ENCODE measurements at regions not wholly inside any gene's neighbourhood (a gene's known extent, or its start where the extent isn't known, plus 50 kb on each side); places are given as distances from the start of the nearest gene placed in this dataset.
"Not testable (repeated sequence)": the region's sequence is repeated elsewhere in the genome, so short reads cannot be mapped to it uniquely, and the experiment has no call there.

GRCh38 chr12:47478426-47478825 lies 227.4 kb downstream of the RPAP3 start:
- DNase-seq: no peak

- DNase-seq: no peak
These were observed 232.7 kb downstream of the RPAP3 start for GRCh38 chr12:47473091-47473490.

DNA sequence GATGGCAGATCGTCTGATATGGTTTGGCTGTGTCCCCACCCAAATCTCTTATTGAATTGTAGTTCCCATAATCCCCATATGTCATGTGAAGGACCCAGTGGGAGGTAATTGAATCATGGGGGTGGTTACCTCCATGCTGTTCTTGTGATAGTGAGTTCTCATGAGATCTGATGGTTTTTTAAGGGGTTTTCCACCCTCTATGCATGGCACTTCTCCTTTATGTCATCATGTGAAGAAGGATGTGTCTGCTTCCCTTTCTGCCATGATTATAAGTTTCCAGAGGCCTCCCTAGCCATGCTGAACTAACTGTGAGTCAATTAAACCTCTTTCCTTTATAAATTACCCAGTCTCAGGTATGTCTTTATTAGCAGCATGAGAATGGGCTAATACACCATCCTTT lies 235.5 kb downstream of the RPAP3 start:
- not testable (repeated sequence) for DNase-seq

- not testable (repeated sequence) for DNase-seq
These were observed 241.9 kb downstream of the RPAP3 start for GRCh38 chr12:47463918-47464317.

DNA sequence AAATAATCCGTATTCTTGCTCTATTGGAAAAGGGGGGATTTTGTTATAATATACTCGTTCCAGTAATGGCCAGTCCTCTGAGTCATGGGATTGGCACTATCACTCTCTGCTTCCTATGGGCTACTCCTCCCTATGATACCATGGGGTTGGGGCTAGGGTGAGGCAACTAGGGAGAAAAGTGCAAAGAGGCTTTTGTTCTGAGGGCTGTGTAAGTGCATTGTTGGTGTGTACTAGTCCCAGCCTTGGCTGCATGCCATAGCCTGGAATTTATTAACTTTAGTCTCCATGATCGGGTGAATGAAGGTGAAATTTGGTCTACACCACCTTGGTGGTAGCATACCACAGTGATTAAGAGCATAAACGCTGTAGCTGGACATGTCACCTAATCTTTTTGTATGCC lies 247.6 kb downstream of the RPAP3 start:
- no peak for DNase-seq

DNA sequence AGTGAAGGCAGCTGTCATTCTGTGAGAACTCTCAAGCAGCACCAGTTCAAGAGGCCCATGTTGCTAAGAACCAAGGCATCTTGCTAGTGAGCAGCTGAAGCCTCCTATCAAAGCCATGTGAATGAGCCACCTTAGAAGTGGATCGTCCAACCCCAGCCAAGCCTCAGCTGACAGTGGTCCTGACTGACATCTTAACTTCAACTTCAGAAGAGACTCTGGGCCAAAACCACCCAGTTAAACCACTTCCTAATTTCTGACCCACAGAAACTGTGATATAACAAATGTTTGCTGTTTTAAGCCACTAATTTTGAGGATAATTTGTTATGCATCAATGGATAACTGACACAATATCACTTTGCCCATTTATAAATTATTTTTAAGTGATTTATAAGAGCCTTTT lies 256.0 kb downstream of the RPAP3 start:
- DNase-seq: no peak

DNA sequence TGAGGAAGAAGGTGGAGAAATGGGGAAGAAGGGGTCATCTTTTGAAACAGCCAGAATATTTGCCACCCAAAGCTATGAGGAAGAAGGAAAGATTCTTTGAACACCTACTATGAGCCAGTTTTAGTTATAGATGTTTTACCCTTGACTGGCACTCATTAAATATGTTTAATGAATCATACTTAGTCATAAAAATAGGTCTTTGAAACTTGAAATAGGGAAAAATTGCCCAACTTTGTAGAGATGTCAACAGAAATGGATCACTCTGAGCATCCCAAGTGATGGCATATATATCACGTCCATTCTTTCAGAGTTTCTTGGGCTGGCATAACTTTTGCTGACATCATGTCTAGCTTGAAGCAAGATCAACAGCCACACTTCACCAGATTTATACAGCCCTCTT lies 263.5 kb downstream of the RPAP3 start:
- no peak for DNase-seq

- DNase-seq: no peak
These were observed 264.3 kb downstream of the RPAP3 start for GRCh38 chr12:47441490-47441889.

- DNase-seq: no peak
These were observed 267.7 kb downstream of the RPAP3 start for GRCh38 chr12:47438175-47438574.

- no peak for DNase-seq
These were observed 268.3 kb downstream of the RPAP3 start for GRCh38 chr12:47437570-47437969.

GRCh38 chr12:47433876-47434275 lies 272.0 kb downstream of the RPAP3 start:
- DNase-seq: no peak

DNA sequence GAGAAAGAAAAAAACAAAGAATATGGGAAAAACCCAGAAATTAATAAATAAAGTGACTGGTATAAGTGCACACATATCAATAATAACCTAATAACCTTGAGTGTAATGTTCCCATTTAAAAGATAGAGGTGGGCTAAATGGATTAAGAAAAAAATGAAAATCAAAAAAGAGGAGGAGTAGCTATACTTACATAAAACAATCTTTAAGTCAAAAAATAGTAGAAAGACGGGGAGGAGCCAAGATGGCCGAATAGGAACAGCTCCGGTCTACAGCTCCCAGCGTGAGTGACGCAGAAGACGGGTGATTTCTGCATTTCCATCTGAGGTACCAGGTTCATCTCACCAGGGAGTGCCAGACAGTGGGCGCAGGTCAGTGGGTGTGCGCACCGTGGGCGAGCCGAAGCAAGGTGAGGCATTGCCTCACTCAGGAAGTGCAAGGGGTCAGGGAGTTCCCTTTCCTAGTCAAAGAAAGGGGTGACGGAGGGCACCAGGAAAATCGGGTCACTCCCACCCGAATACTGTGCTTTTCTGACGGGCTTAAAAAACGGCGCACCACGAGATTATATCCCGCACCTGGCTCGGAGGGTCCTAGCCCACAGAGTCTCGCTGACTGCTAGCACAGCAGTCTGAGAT lies 279.0 kb downstream of the RPAP3 start:
- not testable (repeated sequence) for DNase-seq

DNA sequence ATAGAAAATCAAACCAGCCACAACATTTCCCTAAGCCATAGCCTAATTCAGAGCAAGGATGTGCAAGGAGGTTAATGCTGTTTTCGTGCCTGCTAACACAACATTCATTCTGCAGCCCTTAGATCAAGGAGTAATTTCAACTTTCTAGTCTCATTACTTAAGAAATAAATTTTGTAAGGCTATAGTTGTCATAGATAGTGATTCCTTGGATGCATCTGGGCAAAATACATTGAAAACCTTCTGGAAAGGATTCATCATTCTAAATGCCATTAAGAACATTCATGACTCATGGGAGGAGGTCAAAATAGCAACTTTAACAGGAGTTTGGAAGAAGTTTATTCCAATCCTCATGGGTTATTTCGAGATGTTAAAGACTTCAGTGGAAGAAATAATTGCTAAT lies 283.2 kb downstream of the RPAP3 start:
- no peak for DNase-seq

DNA sequence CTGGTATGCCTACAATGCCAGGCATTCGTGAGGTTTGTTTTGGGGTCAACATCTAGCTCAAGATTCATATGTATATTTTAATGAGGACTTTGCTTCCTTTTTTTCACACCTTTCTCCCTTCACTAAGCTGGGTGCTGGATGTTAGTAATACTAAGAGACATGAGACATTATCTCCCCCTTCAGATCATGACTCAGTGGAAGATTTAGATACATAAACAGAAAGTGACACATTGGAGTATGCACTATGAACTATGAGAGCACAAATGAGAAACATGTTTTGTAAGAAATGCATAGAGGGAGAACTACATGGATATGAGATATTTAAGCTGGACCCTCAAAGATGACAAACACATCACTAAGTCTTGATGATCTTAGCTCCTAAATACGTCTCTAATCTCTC lies 286.3 kb downstream of the RPAP3 start:
- no peak for DNase-seq

GRCh38 chr12:47417955-47418354 lies 287.9 kb downstream of the RPAP3 start:
- DNase-seq: no peak

GRCh38 chr12:47417121-47417520 lies 288.7 kb downstream of the RPAP3 start:
- DNase-seq: no peak

GRCh38 chr12:47415054-47415453 lies 290.8 kb downstream of the RPAP3 start:
- no peak for DNase-seq

- DNase-seq: no peak
These were observed 291.3 kb downstream of the RPAP3 start for GRCh38 chr12:47414511-47414910.

- DNase-seq: no peak
These were observed 292.0 kb downstream of the RPAP3 start for GRCh38 chr12:47413806-47414205.

- DNase-seq: no peak
These were observed 293.1 kb downstream of the RPAP3 start for GRCh38 chr12:47412601-47413236.

- DNase-seq: no peak
These were observed 293.9 kb downstream of the RPAP3 start for GRCh38 chr12:47411966-47412365.

DNA sequence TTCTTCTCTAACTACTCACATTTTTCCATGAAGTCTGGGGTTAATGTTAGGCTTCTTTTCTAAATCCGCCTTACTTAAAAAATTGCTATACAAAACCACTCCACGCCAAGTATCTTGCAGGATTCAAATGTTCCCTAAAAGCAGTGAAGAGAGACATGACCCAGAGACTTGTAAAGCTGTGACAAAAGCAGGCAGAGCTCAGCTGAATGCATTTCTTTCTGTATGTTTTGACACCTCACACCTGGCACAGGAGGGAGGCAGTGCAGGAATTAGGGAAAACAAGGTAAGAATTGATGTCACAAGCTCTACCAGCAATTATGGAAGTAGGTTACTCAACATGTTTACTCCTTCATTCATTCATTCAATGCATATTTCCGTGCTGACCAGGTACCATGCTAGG lies 295.0 kb downstream of the RPAP3 start:
- no peak for DNase-seq

DNA sequence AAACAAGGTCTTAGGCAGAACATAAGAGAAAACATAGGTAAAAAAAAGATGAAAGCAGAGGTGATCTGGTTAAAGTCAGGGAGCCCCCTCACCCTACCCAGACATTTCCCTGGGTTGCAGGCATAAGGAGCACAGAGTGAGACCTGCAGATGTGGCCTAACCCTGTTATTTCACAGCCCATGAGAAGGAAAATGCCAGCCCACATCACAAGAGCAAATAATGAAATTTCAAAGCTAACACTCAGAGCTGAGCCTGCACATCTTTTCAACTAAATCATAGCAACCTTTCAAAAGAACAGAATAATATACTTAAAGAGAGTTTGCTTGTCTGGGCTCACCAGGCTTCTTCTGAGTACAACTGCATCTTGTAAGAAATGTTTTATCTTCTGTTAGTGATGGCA lies 295.4 kb downstream of the RPAP3 start:
- DNase-seq: no peak

DNA sequence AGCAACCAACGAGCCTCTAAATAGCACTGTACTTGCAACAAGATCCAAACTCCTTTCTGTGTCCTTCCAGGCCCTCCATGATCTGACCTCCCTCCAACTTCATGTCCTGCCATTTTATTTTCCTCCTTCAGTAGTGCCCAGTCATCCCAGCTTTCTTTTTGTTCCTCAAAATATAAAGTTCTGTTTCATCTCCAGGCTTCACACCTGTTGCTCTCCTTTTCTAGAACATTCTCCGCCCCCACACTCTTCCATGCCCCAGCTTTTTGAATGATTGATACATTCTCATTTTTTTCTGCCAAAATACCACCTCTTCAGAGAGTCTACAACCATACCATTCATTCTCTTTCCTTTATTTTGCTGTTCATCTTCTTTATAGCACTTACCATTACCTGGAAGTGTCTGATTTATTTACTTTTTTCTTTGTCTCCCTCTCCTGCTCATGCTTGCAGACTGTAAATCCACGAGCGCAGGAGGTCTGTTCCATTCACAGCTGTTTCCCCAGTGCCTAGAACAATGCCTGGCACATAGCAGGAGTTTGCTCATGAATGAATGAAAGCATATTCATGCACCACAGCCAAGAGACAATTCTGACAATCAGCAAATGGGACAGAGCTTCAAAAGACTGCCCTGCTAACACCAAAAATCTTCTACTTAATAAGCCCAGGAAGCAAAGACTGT lies 296.4 kb downstream of the RPAP3 start:
- no peak for DNase-seq

Measured in stimulated activated CD8-positive, alpha-beta memory T cell treated with anti-CD3 and anti-CD28 coated beads, Interleukin-4, amount 100 ng/mL, for 48 hours (primary cell).